SJSA1 (cell line): ENCODE measurements at regions not wholly inside any gene's neighbourhood (a gene's known extent, or its start where the extent isn't known, plus 50 kb on each side); places are given as distances from the start of the nearest gene placed in this dataset.

ENCODE experiments used
- DNase-seq, 2 experiments: peaks; one replicate each; pipeline ENCODE4 v3.0.0-alpha.2; 2015 to 2020; ENCODE audit warnings: low spot score in 2 of 2, low read depth in 1 of 2
- H3K27ac ChIP-seq: fragments of 250-450 bp; sonication (Bioruptor Pico); 2 replicates; pipeline ENCODE4 v1.5.1; 2020; ENCODE audit warnings: mild to moderate bottlenecking, moderate library complexity
- H3K27me3 ChIP-seq: fragments of 250-450 bp; sonication (Bioruptor Pico); replicated peaks from 2 replicates; pipeline ENCODE4 v1.5.1; 2020; ENCODE audit warnings: mild to moderate bottlenecking, moderate library complexity
- H3K36me3 ChIP-seq: fragments of 250-450 bp; sonication (Bioruptor Pico); 2 replicates; pipeline ENCODE4 v1.5.1; 2020; ENCODE audit warnings: mild to moderate bottlenecking
- H3K4me1 ChIP-seq: fragments of 250-450 bp; sonication (Bioruptor Pico); replicated peaks from 2 replicates; pipeline ENCODE4 v1.6.1; 2021; ENCODE audit warnings: mild to moderate bottlenecking
- H3K4me3 ChIP-seq: fragments of 250-450 bp; sonication (Bioruptor Pico); 2 replicates; pipeline ENCODE4 v1.5.1; 2020; ENCODE audit warnings: mild to moderate bottlenecking
- H3K9me3 ChIP-seq: fragments of 250-450 bp; sonication (Bioruptor Pico); replicated peaks from 2 replicates; pipeline ENCODE4 v1.5.1; 2020; ENCODE audit warnings: mild to moderate bottlenecking

- Histone ChIP-seq H3K4me3 (no peak overlapping the region), H3K9me3 (no peaks in the 10 kb centered on the region), H3K36me3 (no peaks in the 10 kb centered on the region), H3K27ac (no peak overlapping the region), H3K4me1 (no peaks in the 10 kb centered on the region), H3K27me3 (no peaks in the 10 kb centered on the region; the same call in 1 of the 2 replicates)
- no peak for DNase-seq
These were observed 92.5 kb upstream of the MLIP start for GRCh38 chr6:54018722-54019121.

GRCh38 chr6:54019860-54020259 is 91.4 kb upstream of the MLIP start:
- Histone ChIP-seq H3K36me3 (no peaks in the 10 kb centered on the region), H3K27me3 (no peaks in the 10 kb centered on the region; the same call in 1 of the 2 replicates), H3K27ac (no peak overlapping the region), H3K4me3 (no peak overlapping the region), H3K9me3 (no peaks in the 10 kb centered on the region), H3K4me1 (no peaks in the 10 kb centered on the region)
- DNase-seq: no peak

DNA sequence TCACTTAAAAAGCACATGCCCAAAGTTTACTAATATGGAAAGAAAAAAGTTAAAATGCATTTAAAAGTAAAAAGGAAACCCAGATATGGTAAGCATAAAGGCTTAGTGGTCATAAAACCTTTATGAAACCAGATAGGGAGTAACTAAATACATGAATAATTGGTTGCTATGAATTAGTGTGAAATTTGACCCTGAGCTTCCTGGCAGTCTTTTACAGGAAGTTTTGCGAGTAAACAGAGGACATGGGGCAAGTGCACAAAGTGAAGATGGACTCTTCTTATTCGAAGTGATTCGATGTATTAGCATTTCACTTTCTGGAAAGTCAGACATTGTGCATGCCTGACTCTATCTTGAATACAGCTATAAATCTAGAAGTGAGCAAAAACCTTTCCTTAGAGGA is 90.9 kb upstream of the MLIP start:
- H3K27ac ChIP-seq: no peak overlapping the region
- no peaks in the 10 kb centered on the region; the same call in 1 of the 2 replicates for H3K27me3 ChIP-seq
- no peak for DNase-seq
- no peaks in the 10 kb centered on the region for H3K4me1 ChIP-seq
- no peaks in the 10 kb centered on the region for H3K9me3 ChIP-seq
- no peak overlapping the region for H3K4me3 ChIP-seq
- H3K36me3 ChIP-seq: no peaks in the 10 kb centered on the region

DNA sequence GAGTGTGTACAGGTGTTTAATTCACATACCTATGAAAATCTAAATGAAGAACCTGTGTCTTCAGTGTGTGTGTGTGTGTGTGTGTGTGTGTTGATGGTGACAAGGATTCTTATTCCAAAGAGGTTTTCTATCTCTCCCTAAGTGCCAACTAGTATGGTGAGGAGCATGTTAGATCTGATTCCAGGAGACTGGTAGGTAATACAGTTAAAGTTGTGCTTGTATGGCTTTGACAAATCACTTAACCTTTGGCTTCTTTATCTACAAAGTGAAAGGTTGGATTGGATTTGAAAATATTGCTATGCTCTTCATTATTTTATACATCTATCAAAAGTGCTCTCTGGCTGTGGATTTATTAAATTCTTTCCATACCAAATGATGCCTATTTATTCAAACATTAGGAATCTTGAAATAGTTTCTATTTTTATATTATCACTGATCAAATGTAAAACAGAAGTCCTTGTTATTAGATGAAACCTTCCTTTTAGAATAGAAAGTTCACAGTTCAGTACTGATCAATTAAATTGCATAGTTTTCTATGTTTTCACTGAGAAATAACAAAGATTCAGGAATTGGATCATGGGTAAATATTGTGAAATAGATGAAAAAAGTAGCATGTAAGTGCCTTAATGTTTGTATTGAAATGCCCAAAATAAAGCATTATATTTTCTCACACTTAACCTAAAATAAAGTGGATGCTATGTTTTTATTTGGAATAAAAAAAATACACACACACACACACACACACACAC is 84.4 kb upstream of the MLIP start:
- Histone ChIP-seq H3K27me3 (no peaks in the 10 kb centered on the region), H3K27ac (no peak overlapping the region), H3K4me3 (no peak overlapping the region), H3K4me1 (no peaks in the 10 kb centered on the region), H3K36me3 (no peaks in the 10 kb centered on the region), H3K9me3 (no peaks in the 10 kb centered on the region)
- DNase-seq: no peak

DNA sequence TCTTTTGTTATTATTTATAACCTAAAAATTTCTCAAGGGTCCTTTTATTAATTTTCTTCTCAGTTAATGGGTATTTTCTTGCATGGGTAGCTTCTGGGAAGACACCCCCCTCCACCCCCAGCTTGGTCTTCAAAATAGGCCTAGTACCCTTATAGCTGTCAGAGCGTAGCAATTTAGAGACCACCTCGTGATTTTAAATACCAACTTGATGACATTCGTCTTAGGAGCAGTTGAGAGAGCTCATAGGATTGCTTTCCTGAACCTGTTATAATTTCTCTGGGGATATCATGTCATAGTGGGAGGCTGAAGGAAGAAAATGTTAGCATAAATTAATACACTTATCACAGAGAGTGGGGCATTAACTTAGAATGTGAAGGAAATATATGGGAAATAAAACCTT is 83.1 kb upstream of the MLIP start:
- H3K36me3 ChIP-seq: no peaks in the 10 kb centered on the region
- DNase-seq: no peak
- no peak overlapping the region for H3K4me3 ChIP-seq
- no peaks in the 10 kb centered on the region for H3K9me3 ChIP-seq
- no peaks in the 10 kb centered on the region for H3K4me1 ChIP-seq
- H3K27me3 ChIP-seq: no peaks in the 10 kb centered on the region
- H3K27ac ChIP-seq: no peak overlapping the region

- H3K4me1 ChIP-seq: no peaks in the 10 kb centered on the region
- no peak overlapping the region for H3K4me3 ChIP-seq
- H3K9me3 ChIP-seq: no peaks in the 10 kb centered on the region
- H3K27me3 ChIP-seq: no peaks in the 10 kb centered on the region
- H3K27ac ChIP-seq: no peak overlapping the region
- no peaks in the 10 kb centered on the region for H3K36me3 ChIP-seq
- DNase-seq: no peak
These were observed 82.1 kb upstream of the MLIP start for GRCh38 chr6:54029187-54029586.

- H3K27ac ChIP-seq: no peak overlapping the region
- H3K36me3 ChIP-seq: no peaks in the 10 kb centered on the region
- no peak for DNase-seq
- no peaks in the 10 kb centered on the region for H3K4me1 ChIP-seq
- H3K4me3 ChIP-seq: no peak overlapping the region
- H3K9me3 ChIP-seq: no peaks in the 10 kb centered on the region
- no peaks in the 10 kb centered on the region for H3K27me3 ChIP-seq
These were observed 80.1 kb upstream of the MLIP start for GRCh38 chr6:54031169-54031568.

DNA sequence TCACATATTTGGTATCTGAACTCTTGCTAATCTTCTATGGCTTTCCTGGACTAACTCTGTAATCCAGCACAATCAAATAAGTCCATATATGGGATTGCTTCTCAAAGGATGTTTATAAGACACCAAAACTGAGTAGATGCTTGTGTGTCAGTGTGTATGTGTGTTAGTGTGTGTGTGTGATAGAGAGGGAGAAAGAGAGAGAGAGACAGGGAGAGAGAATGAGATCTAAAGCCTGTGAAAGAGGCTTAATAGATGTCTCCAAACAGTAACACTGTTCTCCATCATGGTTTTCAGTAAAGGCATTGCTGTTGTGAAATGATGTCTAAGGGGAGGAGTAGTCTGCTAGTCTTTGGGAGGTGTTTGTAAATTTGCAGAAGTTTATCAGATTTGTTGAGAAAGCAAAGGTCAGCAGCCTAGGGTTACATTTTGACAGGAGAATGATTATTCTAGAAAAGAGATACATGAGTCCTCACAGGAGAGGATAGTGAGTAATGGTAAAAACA is 73.9 kb upstream of the MLIP start:
- H3K27ac ChIP-seq: no peak overlapping the region
- H3K27me3 ChIP-seq: no peaks in the 10 kb centered on the region
- H3K4me1 ChIP-seq: no peaks in the 10 kb centered on the region
- H3K36me3 ChIP-seq: no peaks in the 10 kb centered on the region
- no peak for DNase-seq
- H3K9me3 ChIP-seq: no peaks in the 10 kb centered on the region
- no peak overlapping the region for H3K4me3 ChIP-seq

DNA sequence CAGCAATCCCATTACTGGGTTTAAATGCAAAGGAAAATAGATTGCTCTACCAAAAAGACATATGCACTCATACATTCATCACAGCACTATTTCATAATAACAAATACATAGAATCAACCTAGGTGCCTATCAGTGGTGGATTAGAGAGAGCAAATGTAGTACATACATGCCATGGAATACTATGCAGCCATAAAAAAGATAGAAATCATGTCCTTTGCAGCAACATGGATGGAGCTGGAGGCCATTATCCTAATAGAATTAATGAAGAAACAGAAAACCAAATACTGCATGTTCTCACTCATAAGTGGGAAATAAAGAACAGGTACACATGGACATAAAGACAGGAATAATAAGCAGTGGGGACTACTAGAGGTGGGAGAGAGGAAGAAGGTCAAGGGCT is 70.7 kb upstream of the MLIP start:
- H3K9me3 ChIP-seq: no peaks in the 10 kb centered on the region
- H3K36me3 ChIP-seq: no peaks in the 10 kb centered on the region
- H3K4me1 ChIP-seq: no peaks in the 10 kb centered on the region
- H3K27me3 ChIP-seq: no peaks in the 10 kb centered on the region
- no peak overlapping the region for H3K27ac ChIP-seq
- DNase-seq: no peak
- no peak overlapping the region for H3K4me3 ChIP-seq

DNA sequence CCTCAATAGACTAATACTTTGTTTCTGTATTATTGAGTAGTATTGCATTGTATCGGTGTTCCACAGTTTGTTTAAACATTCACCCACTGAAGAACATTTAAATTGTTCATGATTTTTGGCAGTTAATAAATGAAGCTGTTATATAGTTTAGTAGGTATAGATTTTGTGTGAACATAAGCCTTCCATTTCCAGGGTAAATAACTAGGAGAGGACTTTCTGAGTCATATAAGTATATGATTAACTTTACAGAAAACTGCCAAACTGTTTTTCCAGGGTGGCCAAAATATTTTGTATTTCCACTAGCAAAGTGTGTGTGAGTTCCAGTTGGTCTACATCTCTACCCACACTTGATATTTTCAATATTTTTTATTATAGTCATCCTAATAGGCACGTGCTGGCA is 70.0 kb upstream of the MLIP start:
- no peaks in the 10 kb centered on the region for H3K27me3 ChIP-seq
- H3K4me3 ChIP-seq: no peak overlapping the region
- H3K36me3 ChIP-seq: no peaks in the 10 kb centered on the region
- no peak for DNase-seq
- H3K9me3 ChIP-seq: no peaks in the 10 kb centered on the region
- H3K4me1 ChIP-seq: no peaks in the 10 kb centered on the region
- H3K27ac ChIP-seq: no peak overlapping the region

DNA sequence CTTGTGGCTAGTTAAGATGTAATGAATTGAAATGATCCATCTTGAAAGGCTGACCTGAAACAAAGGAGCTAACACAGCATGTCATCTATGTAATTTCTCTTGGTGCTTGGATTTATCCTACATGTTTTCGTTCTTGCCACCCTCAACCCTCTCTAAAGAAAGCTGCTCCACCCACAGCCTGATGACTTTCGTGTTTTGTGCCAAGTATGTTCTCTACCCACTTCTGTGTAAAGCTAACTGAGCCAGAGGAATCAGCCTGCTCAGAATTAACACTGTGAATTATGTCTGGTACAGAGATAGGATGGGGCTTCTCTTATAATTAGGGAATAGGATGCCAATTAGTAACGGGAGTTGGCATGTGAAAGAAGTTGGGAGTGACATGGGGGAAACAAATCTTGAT is 67.9 kb upstream of the MLIP start:
- H3K36me3 ChIP-seq: no peaks in the 10 kb centered on the region
- H3K27ac ChIP-seq: no peak overlapping the region
- no peak overlapping the region for H3K4me3 ChIP-seq
- no peaks in the 10 kb centered on the region for H3K9me3 ChIP-seq
- no peaks in the 10 kb centered on the region for H3K4me1 ChIP-seq
- H3K27me3 ChIP-seq: no peaks in the 10 kb centered on the region
- DNase-seq: no peak

DNA sequence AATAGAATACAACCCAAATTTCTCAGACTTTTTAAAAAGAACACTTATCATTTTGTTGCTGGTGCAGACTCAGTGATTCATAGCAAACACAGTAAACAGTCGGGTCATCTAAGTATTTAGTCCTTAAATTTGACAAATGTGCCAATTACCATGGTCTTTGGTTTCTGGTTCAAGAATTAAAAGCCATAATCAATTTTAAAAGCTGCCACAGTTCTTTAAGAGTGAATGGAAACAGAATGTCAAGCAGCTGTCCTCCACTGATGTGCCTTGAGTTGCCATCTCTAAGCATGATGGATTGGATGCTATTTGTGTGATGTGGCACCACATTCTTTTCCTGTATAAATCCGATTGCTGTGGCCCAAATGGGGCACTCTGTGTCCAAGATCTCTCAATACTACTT is 67.2 kb upstream of the MLIP start:
- Histone ChIP-seq H3K9me3 (no peaks in the 10 kb centered on the region), H3K27me3 (no peaks in the 10 kb centered on the region), H3K4me1 (no peaks in the 10 kb centered on the region), H3K36me3 (no peaks in the 10 kb centered on the region), H3K4me3 (no peak overlapping the region), H3K27ac (no peak overlapping the region)
- no peak for DNase-seq

DNA sequence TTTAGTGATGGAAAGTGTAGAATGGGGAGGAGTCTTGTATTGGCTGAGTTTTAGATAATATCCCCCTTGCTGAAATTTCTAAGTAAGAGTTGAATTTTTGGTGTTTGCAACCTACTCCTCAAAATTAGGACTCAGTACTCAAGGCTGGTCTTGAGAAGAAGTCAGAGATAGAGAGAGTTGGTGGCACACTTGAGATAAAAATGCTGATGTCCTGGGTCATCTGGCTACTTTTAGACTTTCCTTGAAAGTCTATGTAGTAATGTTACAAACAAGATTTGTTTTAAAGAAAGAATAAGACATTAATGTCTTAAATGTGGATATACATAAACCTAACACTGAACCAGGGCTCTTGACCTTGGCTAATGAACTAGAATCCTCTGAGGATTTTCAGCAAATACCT is 62.5 kb upstream of the MLIP start:
- Histone ChIP-seq H3K27ac (no peak overlapping the region), H3K36me3 (no peaks in the 10 kb centered on the region), H3K27me3 (no peaks in the 10 kb centered on the region), H3K4me3 (no peak overlapping the region), H3K9me3 (no peaks in the 10 kb centered on the region), H3K4me1 (peaks cover 3% of the 10 kb centered on the region)
- no peak for DNase-seq

DNA sequence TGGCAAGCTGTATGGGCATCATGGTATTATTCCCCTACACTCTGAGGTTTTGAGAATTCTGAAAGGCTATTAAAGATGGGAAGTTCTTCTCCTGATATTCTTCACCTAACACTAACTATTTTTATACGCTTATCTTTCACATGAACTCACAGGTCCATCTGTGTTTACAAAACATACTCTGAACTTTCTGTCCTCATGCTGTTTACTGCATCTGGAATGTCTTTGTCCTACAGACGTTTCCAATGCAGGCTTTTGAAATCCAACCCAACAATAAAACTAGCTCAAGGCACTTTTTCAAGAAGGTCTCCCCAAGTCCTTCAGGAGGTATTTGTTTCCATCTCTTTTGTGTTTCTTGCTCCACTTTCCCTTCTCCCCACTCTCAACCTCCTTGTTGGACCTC is 60.5 kb upstream of the MLIP start:
- no peak for DNase-seq
- Histone ChIP-seq H3K36me3 (no peaks in the 10 kb centered on the region), H3K27me3 (no peaks in the 10 kb centered on the region), H3K4me3 (no peak overlapping the region), H3K27ac (no peak overlapping the region), H3K9me3 (no peaks in the 10 kb centered on the region), H3K4me1 (peaks cover 12% of the 10 kb centered on the region)

- Histone ChIP-seq H3K4me3 (peak overlapping the region; percentile 16; the same call in 1 of the 2 replicates), H3K36me3 (no peaks in the 10 kb centered on the region), H3K27ac (peak overlapping the region; percentile 27), H3K9me3 (no peaks in the 10 kb centered on the region), H3K4me1 (peaks cover 12% of the 10 kb centered on the region), H3K27me3 (no peaks in the 10 kb centered on the region)
- peak; percentile 61 to 67 for DNase-seq
These were observed 57.3 kb upstream of the MLIP start for GRCh38 chr6:54053881-54054391.
